ENCODE measurements at regions not wholly inside any gene's neighbourhood (a gene's known extent, or its start where the extent isn't known, plus 50 kb on each side); places are given as distances from the start of the nearest gene placed in this dataset.
"Not testable (repeated sequence)": the region's sequence is repeated elsewhere in the genome, so short reads cannot be mapped to it uniquely, and the experiment has no call there.

DNA sequence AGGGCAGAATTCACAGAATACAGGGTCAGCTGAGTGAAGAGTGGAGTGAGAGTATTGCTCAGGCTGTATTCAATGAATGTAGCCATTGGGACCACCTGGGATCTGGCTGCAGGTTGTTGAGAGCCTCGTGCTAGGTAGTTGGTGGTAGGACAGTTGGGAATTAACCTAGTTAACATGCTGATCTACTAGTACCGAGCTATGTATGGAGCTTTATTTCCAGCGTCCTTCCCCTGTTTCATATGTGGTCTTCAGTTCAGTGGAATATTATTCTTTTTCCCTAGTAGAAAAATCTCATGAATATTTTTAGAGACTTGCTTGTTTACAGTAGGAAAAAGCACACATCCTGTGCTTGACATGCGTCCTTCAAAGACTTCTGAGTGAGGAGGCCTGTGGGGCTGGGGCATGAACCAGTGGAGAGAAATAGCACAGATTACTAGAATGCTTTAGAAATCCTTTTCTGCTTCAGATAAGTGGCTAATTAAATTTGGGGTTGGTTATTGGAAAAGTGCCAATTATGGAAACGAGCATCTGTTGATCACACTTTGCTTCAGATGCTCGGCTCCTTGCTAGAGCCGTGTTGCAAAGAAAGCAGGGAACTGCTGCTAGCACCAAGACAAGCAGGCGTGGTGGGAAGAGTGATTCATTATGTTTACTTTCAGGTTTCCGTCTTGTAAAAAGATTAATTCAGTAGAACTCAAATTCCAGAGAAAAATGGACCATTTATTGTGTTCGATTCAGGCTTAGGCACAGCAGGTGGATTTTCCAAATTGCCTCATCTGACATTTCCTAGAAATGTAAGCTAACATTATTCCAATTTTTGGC is 53.6 kb downstream of the ARF6 start:
- peak; percentile 80 for DNase-seq

DNA sequence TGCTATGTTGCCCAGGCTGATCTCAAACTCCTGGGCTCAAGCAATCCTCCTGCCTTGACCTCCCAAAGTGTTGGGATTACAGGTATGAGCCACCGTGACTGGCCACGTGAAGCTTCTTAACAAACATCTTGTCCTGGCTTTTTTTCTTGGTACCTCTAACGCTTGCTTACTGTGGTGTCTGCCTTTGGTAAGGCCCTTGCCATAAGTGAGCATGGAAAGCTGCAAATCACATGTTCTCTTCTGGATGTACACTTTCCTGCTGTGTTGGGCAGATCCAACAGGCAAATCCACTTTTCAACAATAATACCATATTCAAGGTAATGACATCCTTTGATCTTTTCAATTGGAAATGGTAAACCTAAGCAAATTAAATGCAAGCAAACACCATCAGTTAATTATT is 54.6 kb downstream of the ARF6 start:
- DNase-seq: no peak

DNA sequence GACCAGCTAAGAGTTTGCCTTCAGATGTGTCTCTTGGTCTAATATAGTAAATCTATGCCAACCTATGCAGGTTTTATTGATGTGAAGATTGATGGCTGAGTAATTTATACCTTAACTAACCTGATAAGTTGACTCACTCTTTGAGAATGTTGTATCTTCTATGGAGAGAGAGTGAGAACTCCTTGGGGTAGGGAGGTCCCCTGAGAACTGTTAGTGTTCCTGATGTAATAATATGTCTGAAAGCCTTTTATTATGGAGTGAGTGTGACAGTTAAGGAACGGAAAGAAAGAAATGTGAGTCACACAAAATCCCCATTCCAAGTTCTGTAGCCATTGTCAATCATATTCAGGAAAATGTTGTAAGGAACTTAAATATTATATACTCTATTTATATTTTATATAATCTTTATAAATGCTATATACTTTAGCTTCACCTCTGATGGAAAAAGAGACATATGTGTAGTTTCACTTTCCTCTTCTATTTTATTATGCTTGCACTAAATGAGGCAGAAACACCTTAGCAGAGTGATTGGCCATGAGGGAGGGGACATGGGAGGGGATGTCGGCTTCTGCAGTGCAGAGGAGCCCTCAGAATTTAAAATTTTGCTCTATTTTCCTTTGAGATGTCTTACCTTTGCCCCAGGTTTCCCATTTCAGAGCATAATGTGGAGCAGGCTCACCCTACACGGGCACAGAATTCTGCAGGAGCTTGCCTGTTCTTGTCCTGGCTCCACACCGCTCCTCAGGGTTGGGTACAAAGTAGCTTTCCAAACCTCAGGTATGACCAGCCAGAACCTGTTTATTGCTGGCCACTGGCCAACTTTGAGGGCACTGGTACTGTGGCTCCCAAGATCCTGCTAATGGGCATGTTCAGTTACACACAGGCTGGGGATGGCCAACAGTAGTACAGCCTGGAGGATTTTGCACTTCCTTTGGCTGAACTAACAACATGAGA is 57.7 kb downstream of the ARF6 start:
- no peak for DNase-seq

DNA sequence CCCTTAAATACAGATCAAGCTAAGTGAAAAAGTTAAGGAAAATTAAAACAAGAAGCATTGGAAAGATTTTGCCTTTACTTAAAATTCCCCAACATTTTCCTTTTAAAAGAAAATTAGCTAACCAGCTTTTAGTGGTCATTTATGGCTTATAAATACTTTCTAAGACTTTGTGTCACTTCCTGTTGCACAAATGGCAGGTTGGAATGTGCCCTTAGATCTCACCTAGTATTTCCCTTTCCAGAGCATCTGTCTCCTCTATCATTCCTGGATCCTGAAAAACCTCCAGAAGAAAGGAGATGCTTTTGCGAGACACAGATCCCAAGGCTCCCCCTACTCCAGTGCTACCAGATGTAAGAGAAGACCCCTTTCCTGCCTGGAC is 58.3 kb downstream of the ARF6 start:
- DNase-seq: no peak

DNA sequence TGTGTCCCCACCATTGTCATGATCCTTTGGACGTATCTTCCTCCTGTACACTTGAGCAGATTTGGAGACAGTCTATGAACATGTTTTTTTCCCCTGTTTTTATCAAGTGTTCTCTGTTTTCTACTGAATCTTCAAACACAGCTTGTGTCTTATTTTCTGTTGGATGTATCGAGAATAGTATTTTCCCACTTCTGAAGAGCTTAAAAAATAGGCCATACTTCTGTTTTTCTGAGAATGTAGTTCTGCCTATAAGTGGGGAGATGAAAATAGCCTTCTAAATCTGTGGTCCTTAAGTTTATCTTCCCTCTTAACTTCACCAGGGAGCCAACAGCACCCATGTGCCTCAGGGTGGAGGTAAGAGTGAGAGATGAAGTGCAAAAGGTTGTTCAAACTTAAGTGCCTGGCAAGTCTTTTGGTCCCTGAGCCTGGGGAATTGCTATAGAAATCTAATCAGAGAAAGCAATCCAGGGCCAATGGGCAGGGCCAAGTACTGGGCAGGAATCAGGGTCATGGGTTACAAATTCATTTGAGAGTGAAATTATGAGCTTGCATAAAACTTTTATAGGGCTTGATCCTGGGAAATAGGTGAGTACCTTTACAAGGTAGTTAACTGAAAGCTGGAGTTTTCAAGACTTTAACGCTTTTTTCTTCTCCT is 58.9 kb downstream of the ARF6 start:
- DNase-seq: no peak

GRCh38 chr14:49953196-49953595 is 60.3 kb downstream of the ARF6 start:
- no peak for DNase-seq

- no peak for DNase-seq
These were observed 61.3 kb downstream of the ARF6 start for GRCh38 chr14:49954171-49954631.

GRCh38 chr14:49955024-49955423 is 62.1 kb downstream of the ARF6 start:
- no peak for DNase-seq

- no peak for DNase-seq
These were observed 64.4 kb downstream of the ARF6 start for GRCh38 chr14:49957089-49957852.

- peak; percentile 50 for DNase-seq
These were observed 67.0 kb downstream of the ARF6 start for GRCh38 chr14:49959822-49960408.

DNA sequence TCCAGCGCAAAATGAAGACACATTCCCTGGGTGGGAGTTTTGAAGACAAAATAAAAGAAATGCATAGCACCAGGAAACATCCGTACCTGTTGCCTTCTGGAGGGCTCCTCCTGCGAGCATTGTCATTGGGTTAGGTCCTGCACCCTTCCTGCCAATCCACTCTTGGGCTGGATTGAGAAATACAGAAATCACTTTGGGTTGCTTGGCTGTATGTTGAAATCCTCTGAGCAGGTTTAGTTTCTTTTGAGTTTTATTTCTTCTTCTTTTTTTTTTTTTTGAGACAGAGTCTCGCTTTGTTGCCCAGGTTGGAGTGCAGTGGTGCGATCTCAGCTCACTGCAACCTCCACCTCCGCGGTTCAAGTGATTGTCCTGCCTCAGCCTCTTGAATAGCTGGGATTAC is 67.6 kb downstream of the ARF6 start:
- DNase-seq: no peak

GRCh38 chr14:49961270-49962222 is 68.7 kb downstream of the ARF6 start:
- DNase-seq: no peak

DNA sequence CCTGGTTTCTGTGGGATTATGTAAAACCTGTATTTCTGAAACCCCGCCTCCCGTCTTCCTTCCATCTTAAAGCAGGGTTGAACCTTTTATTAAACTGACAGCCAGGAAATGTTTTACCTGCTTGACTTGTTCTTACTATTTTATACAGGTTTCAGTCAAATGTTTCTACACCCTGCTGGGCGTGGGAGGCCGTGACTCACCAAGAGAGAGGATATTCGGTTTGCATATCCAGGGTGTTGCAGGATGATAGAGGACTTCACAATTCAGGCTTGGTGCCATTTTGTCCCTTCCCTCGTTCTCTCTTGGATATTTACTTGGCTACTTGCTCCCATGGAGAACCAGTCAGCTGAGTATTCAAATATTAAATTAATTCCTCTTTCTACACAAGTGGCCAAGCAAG is 69.7 kb downstream of the ARF6 start:
- DNase-seq: no peak

DNA sequence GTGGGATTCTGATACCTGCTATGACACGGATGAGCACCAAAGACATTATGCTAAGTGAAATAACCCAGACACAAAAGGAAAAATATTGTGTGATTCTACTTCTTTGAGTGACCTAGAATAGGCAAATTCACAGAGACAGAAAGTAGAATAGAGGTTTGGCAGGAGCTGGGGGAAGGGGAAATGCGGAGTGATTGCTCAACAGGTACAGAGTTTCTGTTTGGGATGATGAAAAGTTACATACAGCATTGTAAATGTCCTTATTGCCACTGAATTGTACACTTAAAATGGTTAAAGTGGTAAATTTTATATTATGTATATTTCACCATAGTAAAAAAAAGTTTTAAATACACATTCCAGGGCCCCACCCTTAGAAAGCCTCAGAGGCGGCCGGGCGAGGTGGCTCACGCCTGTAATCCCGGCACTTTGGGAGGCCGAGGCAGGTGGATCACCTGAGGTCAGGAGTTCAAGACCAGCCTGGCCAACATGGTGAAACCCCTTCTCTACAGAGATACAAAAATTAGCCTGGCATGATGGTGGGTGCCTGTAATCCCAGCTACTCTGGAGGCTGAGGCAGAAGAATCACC is 72.3 kb downstream of the ARF6 start:
- DNase-seq: not testable (repeated sequence)

DNA sequence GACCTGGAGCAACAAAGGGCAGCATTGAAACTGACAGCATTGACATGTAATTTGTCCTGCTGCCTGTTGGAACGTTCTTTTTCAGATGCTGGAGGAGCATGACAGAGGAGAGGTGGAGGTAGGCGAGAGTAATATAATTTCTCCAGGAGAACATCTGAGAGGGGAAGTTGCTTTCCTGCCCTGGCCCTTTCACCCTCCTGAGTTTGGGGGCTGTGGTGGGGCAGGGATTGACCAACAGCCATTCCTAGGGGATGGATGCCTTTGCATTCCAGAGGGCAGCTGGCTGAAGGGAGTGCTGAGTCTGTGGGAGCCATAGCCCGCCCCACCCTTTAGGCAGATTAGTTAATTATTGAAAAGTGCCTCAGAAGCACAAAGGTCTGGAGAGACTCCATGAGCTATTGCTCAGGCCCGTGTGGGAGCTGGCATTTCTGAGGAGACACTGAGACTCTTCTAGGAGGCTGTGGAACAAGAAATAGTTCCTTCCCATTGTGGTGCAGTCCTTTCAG is 73.5 kb downstream of the ARF6 start:
- DNase-seq: no peak

DNA sequence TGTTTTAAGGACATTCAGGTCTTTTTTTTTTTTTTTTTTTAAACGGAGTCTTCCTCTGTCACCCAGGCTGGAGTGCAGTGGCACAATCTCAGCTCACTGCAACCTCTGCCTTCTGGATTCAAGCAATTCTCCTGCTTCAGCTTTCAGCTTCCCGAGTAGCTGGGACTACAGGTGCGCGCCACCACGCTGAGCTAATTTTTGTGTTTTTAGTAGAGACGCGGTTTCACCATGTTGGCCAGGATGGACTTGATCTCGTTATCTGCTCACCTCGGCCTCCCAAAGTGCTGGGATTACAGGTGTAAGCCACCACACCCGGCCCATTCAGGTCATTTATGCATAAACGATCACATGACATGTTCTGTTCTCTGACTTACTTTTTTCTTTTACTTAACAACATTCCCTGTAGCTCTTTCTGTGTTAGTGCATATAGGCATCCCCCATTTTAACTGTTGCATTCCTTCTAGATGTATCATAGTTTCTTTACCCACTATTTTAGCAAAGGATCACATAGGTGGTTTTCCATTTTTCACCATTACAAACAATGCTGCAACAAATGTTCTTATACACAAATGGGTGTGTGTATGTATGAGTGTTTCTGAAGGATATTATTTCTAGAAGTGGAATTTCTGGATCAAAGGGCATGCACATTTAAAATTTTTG is 74.2 kb downstream of the ARF6 start:
- no peak for DNase-seq

GRCh38 chr14:49969961-49970360 is 77.1 kb downstream of the ARF6 start:
- DNase-seq: no peak

- DNase-seq: no peak
These were observed 77.7 kb downstream of the ARF6 start for GRCh38 chr14:49970474-49971147.

All from NCI-H1436 (cell line).